ENCODE measurements at regions not wholly inside any gene's neighbourhood (a gene's known extent, or its start where the extent isn't known, plus 50 kb on each side); places are given as distances from the start of the nearest gene placed in this dataset.

DNA sequence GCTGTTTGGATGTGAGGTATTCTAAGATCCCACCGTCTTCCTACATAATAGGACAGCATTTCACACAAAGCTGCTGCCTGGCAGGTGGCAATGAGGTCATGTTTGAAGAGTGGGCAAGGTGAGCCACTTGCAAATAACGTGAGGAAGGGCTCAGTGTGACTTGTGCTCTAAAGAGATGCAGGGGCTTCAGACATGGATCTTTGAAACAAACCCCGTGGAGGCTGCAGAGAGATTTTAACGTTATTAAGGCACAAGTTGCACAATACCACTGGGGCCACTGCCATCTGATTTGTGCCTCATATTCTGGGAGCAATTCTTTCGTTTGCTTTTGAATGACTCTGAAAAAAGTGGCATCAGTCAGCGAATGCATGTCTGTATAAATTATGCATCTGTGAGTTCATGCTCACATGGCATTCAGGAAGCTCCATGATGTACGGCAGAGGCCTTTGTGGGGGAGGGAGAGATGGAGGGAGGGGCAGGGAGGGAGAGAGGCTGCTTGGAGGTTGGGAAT, 362.0 kb downstream of the SOX11 start:
- Histone ChIP-seq H3K9me3 (ENCODE audit: control insufficient read depth in 1 of 2, insufficient read depth in 1 of 2, low read depth in 1 of 2, low read length in 2 of 2) (peaks cover 9 to 16% of the 10 kb centered on the region in 2 experiments; a peak in 2 of 4 replicates), H3K4me2 (ENCODE audit: low read length) (no peak overlapping the region), H3K4me1 (ENCODE audit: control insufficient read depth in 1 of 2, insufficient read depth in 2 of 2, low read length in 2 of 2) (no peaks in the 10 kb centered on the region), H3K27ac (ENCODE audit: low read depth, low read length) (no peak overlapping the region), H3K27me3 (ENCODE audit: insufficient read depth, low read length) (no peaks in the 10 kb centered on the region), H4K20me1 (ENCODE audit: insufficient read depth) (no peaks in the 10 kb centered on the region), H3K79me2 (ENCODE audit: insufficient read depth, low read length) (no peaks in the 10 kb centered on the region), H3K9ac (ENCODE audit: low read length) (no peak overlapping the region), H3K9me2 (ENCODE audit: insufficient read depth) (no peaks in the 10 kb centered on the region), H2AFZ (ENCODE audit: low read depth, low read length, poor library complexity, severe bottlenecking) (no peak overlapping the region), H3K4me3 (replicated peaks in 1 of 2; ENCODE audit: low read depth in 1 of 2, low read length in 2 of 2) (no peak overlapping the region), H3K36me3 (ENCODE audit: control insufficient read depth in 1 of 2, insufficient read depth in 2 of 2, low read length in 2 of 2) (no peaks in the 10 kb centered on the region)
- RAD21 ChIA-PET (ENCODE audit: low non-redundant PET in 1 of 2, low total read pairs in 2 of 2, uncharacterized antibody in 2 of 2, unreplicated experiment in 2 of 2), result no interaction called here
- CTCF ChIA-PET, result no interaction called here
- TF ChIP-seq ZBTB33 (IDR thresholded peaks at IDR 0.05; ENCODE audit: extremely low read depth, insufficient replicate concordance, low read length) (no peak), ELF1 (IDR thresholded peaks at IDR 0.05; ENCODE audit: borderline replicate concordance, low read depth) (no peak)
- POLR2A ChIA-PET, result no interaction called here
- intact Hi-C loops (cut with micrococcal nuclease), result no loop called here
- DNase-seq (ENCODE audit: low read depth, low spot score) (no peak), ATAC-seq (no peak)
- no TSS peak for BruUV-seq (replicated peaks)

GRCh38 chr2:6060992-6061663, 368.9 kb downstream of the SOX11 start:
- Histone ChIP-seq H3K4me2 (ENCODE audit: low read length) (no peak overlapping the region), H2AFZ (ENCODE audit: low read depth, low read length, poor library complexity, severe bottlenecking) (no peak overlapping the region), H3K79me2 (ENCODE audit: insufficient read depth, low read length) (no peaks in the 10 kb centered on the region), H4K20me1 (ENCODE audit: insufficient read depth) (no peaks in the 10 kb centered on the region), H3K36me3 (ENCODE audit: control insufficient read depth in 1 of 2, insufficient read depth in 2 of 2, low read length in 2 of 2) (no peaks in the 10 kb centered on the region), H3K9me2 (ENCODE audit: insufficient read depth) (no peaks in the 10 kb centered on the region), H3K4me3 (replicated peaks in 1 of 2; ENCODE audit: low read depth in 1 of 2, low read length in 2 of 2) (no peak overlapping the region), H3K9ac (ENCODE audit: low read length) (no peak overlapping the region), H3K9me3 (ENCODE audit: control insufficient read depth in 1 of 2, insufficient read depth in 1 of 2, low read depth in 1 of 2, low read length in 2 of 2) (peaks cover 26% of the 10 kb centered on the region in 2 experiments; a peak in 3 of 4 replicates), H3K27ac (ENCODE audit: low read depth, low read length) (no peak overlapping the region), H3K4me1 (ENCODE audit: control insufficient read depth in 1 of 2, insufficient read depth in 2 of 2, low read length in 2 of 2) (no peaks in the 10 kb centered on the region), H3K27me3 (ENCODE audit: insufficient read depth, low read length) (no peaks in the 10 kb centered on the region)
- BruUV-seq (replicated peaks), result no TSS peak
- intact Hi-C loops (cut with micrococcal nuclease), result no loop called here
- DNase-seq (ENCODE audit: low read depth, low spot score), result no peak
- ATAC-seq, result no peak
- POLR2A ChIA-PET, result no interaction called here
- TF ChIP-seq CEBPB (IDR thresholded peaks at IDR 0.05; ENCODE audit: low read depth) (no peak), YY1 (IDR thresholded peaks at IDR 0.05; ENCODE audit: extremely low read depth, insufficient replicate concordance, low read depth, low read length) (no peak), POLR2A (IDR thresholded peaks at IDR 0.05; ENCODE audit: borderline replicate concordance, extremely low read depth, insufficient read depth, insufficient read length) (no peak), FOSL1 (IDR thresholded peaks at IDR 0.05; ENCODE audit: low read depth) (no peak), EGR1 (IDR thresholded peaks at IDR 0.05; ENCODE audit: low read depth) (no peak), CTCF (IDR thresholded peaks at IDR 0.05 in 2 of 3, conservative IDR thresholded peaks at IDR 0.05 in 1 of 3; ENCODE audit: borderline replicate concordance in 1 of 3, insufficient read depth in 1 of 3, low read depth in 2 of 3, low read length in 2 of 3) (no peak), RAD21 (IDR thresholded peaks at IDR 0.05; ENCODE audit: low read depth) (no peak), JUND (IDR thresholded peaks at IDR 0.05) (no peak), SRF (IDR thresholded peaks at IDR 0.05; ENCODE audit: low read depth) (no peak), SP1 (IDR thresholded peaks at IDR 0.05; ENCODE audit: low read depth) (no peak), ZBTB33 (IDR thresholded peaks at IDR 0.05; ENCODE audit: extremely low read depth, insufficient replicate concordance, low read length) (no peak), EZH2 (IDR thresholded peaks at IDR 0.05) (no peak), SIN3A (IDR thresholded peaks at IDR 0.05; ENCODE audit: low read depth) (no peak), CBX3 (IDR thresholded peaks at IDR 0.05; ENCODE audit: low read depth) (no peak)
- RAD21 ChIA-PET (ENCODE audit: low non-redundant PET in 1 of 2, low total read pairs in 2 of 2, uncharacterized antibody in 2 of 2, unreplicated experiment in 2 of 2), result no interaction called here
- CTCF ChIA-PET, result no interaction called here

Data from HCT116 (cell line).